ENCODE measurements at regions not wholly inside any gene's neighbourhood (a gene's known extent, or its start where the extent isn't known, plus 50 kb on each side); places are given as distances from the start of the nearest gene placed in this dataset.

DNA sequence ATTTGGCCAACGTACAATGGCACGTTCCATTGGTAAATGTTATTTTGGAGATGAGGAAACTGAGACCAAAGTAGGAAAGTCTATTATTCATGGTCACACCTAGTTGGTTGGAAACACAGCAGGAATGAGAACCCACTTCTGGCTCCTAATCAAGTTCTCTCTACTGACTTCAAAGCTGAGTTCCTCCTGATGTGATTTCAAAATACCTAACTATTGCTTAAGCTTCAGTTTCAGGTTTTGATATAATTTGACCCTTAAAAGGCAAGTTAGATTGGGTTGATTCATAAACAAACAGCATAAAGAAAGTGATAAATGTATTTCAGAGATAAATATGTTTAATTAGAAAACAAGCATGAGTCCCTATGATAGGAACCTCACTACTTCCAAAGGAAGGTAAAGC is 312.5 kb downstream of the PARP8 start:
- TF ChIP-seq, protein P1, sequence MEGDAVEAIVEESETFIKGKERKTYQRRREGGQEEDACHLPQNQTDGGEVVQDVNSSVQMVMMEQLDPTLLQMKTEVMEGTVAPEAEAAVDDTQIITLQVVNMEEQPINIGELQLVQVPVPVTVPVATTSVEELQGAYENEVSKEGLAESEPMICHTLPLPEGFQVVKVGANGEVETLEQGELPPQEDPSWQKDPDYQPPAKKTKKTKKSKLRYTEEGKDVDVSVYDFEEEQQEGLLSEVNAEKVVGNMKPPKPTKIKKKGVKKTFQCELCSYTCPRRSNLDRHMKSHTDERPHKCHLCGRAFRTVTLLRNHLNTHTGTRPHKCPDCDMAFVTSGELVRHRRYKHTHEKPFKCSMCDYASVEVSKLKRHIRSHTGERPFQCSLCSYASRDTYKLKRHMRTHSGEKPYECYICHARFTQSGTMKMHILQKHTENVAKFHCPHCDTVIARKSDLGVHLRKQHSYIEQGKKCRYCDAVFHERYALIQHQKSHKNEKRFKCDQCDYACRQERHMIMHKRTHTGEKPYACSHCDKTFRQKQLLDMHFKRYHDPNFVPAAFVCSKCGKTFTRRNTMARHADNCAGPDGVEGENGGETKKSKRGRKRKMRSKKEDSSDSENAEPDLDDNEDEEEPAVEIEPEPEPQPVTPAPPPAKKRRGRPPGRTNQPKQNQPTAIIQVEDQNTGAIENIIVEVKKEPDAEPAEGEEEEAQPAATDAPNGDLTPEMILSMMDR (IDR thresholded peaks at IDR 0.05; ENCODE audit: control extremely low read depth in 1 of 3, insufficient read depth in 1 of 3, low read depth in 1 of 3, low read length in 3 of 3) = no peak
- TF ChIP-seq, protein P2, sequence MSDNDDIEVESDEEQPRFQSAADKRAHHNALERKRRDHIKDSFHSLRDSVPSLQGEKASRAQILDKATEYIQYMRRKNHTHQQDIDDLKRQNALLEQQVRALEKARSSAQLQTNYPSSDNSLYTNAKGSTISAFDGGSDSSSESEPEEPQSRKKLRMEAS (IDR thresholded peaks at IDR 0.05) = no peak
- no peak for TF ChIP-seq RFX5 (IDR thresholded peaks at IDR 0.05; ENCODE audit: borderline replicate concordance, low read depth, low read length)
- no peak for TF ChIP-seq KDM1A (IDR thresholded peaks at IDR 0.05; ENCODE audit: borderline replicate concordance, low read length)
- TF ChIP-seq EP300 (IDR thresholded peaks at IDR 0.05; ENCODE audit: borderline replicate concordance in 1 of 2, low read depth in 2 of 2, low read length in 2 of 2) = no peak
- TF ChIP-seq, protein P3, sequence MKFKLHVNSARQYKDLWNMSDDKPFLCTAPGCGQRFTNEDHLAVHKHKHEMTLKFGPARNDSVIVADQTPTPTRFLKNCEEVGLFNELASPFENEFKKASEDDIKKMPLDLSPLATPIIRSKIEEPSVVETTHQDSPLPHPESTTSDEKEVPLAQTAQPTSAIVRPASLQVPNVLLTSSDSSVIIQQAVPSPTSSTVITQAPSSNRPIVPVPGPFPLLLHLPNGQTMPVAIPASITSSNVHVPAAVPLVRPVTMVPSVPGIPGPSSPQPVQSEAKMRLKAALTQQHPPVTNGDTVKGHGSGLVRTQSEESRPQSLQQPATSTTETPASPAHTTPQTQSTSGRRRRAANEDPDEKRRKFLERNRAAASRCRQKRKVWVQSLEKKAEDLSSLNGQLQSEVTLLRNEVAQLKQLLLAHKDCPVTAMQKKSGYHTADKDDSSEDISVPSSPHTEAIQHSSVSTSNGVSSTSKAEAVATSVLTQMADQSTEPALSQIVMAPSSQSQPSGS (IDR thresholded peaks at IDR 0.05; ENCODE audit: low read length) = no peak
- TF ChIP-seq SP2 (IDR thresholded peaks at IDR 0.05; ENCODE audit: low read length) = no peak
- TF ChIP-seq POLR2A (IDR thresholded peaks at IDR 0.05; ENCODE audit: control extremely low read depth in 1 of 2, low read depth in 2 of 2, low read length in 2 of 2) = no peak
- TF ChIP-seq JUND (IDR thresholded peaks at IDR 0.05; ENCODE audit: low read length) = no peak

Measured in H1 (cell line).